Calu3 (cell line): ENCODE measurements at regions not wholly inside any gene's neighbourhood (a gene's known extent, or its start where the extent isn't known, plus 50 kb on each side); places are given as distances from the start of the nearest gene placed in this dataset.

Experiments
- BruUV-seq: library from RNA; stranded (reverse); fragments of 400-500 nt; replicated peaks from 2 replicates; lab custom pipeline; 2021; lab: Mats Ljungman, UMichigan
- CTCF ChIA-PET: fragments of 300-600 bp; sonication (Branson Sonifier 250); formaldehyde crosslinking; loops from one replicate; lab custom pipeline; 2022; ENCODE audit warnings: antibody characterized with exemption; lab: Charles Lee
- DNase-seq: peaks from one replicate; pipeline ENCODE4 v3.0.0; 2022
- H3K27ac Mint-ChIP-seq: one replicate; pipeline ENCODE4 v1.8.0; 2022; ENCODE audit warnings: mixed read lengths; ENCODE audit not compliant: unreplicated experiment
- H3K27me3 Mint-ChIP-seq: one replicate; pipeline ENCODE4 v1.8.0; 2022; ENCODE audit warnings: mixed read lengths; ENCODE audit not compliant: unreplicated experiment
- H3K36me3 Mint-ChIP-seq: one replicate; pipeline ENCODE4 v1.8.0; 2022; ENCODE audit warnings: mild to moderate bottlenecking, moderate library complexity, mixed read lengths; ENCODE audit not compliant: insufficient read depth, unreplicated experiment
- H3K4me1 Mint-ChIP-seq: one replicate; pipeline ENCODE4 v1.8.0; 2022; ENCODE audit warnings: mild to moderate bottlenecking, low read depth, mixed read lengths; ENCODE audit not compliant: unreplicated experiment
- H3K4me3 Mint-ChIP-seq: one replicate; pipeline ENCODE4 v1.8.0; 2022; ENCODE audit warnings: mild to moderate bottlenecking, low read depth, moderate library complexity, mixed read lengths; ENCODE audit not compliant: unreplicated experiment
- H3K9me3 Mint-ChIP-seq: one replicate; pipeline ENCODE4 v1.8.0; 2022; ENCODE audit warnings: low read depth, mixed read lengths; ENCODE audit not compliant: unreplicated experiment
- CTCF ChIP-seq: fragments of 200-600 bp; IDR thresholded peaks from one replicate; pipeline ENCODE4 v1.8.0; 2022; ENCODE audit warnings: antibody characterized with exemption; ENCODE audit not compliant: unreplicated experiment
- intact Hi-C: fragments of 100-400 bp; cut with micrococcal nuclease; formaldehyde crosslinking; loops from one replicate; pipeline ENCODE4 v1.10.0; 2022; ENCODE audit not compliant: unreplicated experiment

GRCh38 chr10:108849186-108849585, 1074.1 kb downstream of the XPNPEP1 start:
- intact Hi-C loops: no loop called here
- Mint-ChIP-seq H3K9me3 (peaks cover 7% of the 10 kb centered on the region), H3K27ac (no peak overlapping the region), H3K27me3 (no peaks in the 10 kb centered on the region), H3K4me3 (no peak overlapping the region), H3K36me3 (no peaks in the 10 kb centered on the region), H3K4me1 (no peaks in the 10 kb centered on the region)
- no peak for TF ChIP-seq CTCF
- BruUV-seq: no TSS peak
- no peak for DNase-seq
- CTCF ChIA-PET: no interaction called here

- BruUV-seq: no TSS peak
- CTCF ChIA-PET: no interaction called here
- TF ChIP-seq CTCF: no peak
- H3K9me3 Mint-ChIP-seq: peaks cover 7% of the 10 kb centered on the region
- no peaks in the 10 kb centered on the region for H3K27me3 Mint-ChIP-seq
- DNase-seq: no peak
- no peaks in the 10 kb centered on the region for H3K36me3 Mint-ChIP-seq
- intact Hi-C loops: no loop called here
- H3K4me1 Mint-ChIP-seq: no peaks in the 10 kb centered on the region
- no peak overlapping the region for H3K4me3 Mint-ChIP-seq
- H3K27ac Mint-ChIP-seq: no peak overlapping the region
Observed at GRCh38 chr10:108848046-108848445, 1075.3 kb downstream of the XPNPEP1 start.

- H3K4me1 Mint-ChIP-seq: no peaks in the 10 kb centered on the region
- intact Hi-C loops: no loop called here
- no peaks in the 10 kb centered on the region for H3K36me3 Mint-ChIP-seq
- no peak for TF ChIP-seq CTCF
- BruUV-seq: no TSS peak
- no peaks in the 10 kb centered on the region for H3K27me3 Mint-ChIP-seq
- CTCF ChIA-PET: interaction anchor here (0.7 kb wide), 1 partner anchor 72 kb away, joined by 3 read pairs; no protein-coding TSS in a partner anchor
- H3K4me3 Mint-ChIP-seq: no peak overlapping the region
- peaks cover 7% of the 10 kb centered on the region for H3K9me3 Mint-ChIP-seq
- no peak overlapping the region for H3K27ac Mint-ChIP-seq
- DNase-seq: no peak
Observed at GRCh38 chr10:108840944-108841343, 1082.4 kb downstream of the XPNPEP1 start.

GRCh38 chr10:108836362-108836761, 1086.9 kb downstream of the XPNPEP1 start:
- DNase-seq: no peak
- intact Hi-C loops: no loop called here
- BruUV-seq: no TSS peak
- no peak overlapping the region for H3K4me3 Mint-ChIP-seq
- CTCF ChIA-PET: no interaction called here
- peaks cover 4% of the 10 kb centered on the region for H3K9me3 Mint-ChIP-seq
- H3K27me3 Mint-ChIP-seq: no peaks in the 10 kb centered on the region
- H3K36me3 Mint-ChIP-seq: no peaks in the 10 kb centered on the region
- no peak overlapping the region for H3K27ac Mint-ChIP-seq
- TF ChIP-seq CTCF: no peak
- H3K4me1 Mint-ChIP-seq: no peaks in the 10 kb centered on the region
